ENCODE measurements at regions not wholly inside any gene's neighbourhood (a gene's known extent, or its start where the extent isn't known, plus 50 kb on each side); places are given as distances from the start of the nearest gene placed in this dataset.

DNA sequence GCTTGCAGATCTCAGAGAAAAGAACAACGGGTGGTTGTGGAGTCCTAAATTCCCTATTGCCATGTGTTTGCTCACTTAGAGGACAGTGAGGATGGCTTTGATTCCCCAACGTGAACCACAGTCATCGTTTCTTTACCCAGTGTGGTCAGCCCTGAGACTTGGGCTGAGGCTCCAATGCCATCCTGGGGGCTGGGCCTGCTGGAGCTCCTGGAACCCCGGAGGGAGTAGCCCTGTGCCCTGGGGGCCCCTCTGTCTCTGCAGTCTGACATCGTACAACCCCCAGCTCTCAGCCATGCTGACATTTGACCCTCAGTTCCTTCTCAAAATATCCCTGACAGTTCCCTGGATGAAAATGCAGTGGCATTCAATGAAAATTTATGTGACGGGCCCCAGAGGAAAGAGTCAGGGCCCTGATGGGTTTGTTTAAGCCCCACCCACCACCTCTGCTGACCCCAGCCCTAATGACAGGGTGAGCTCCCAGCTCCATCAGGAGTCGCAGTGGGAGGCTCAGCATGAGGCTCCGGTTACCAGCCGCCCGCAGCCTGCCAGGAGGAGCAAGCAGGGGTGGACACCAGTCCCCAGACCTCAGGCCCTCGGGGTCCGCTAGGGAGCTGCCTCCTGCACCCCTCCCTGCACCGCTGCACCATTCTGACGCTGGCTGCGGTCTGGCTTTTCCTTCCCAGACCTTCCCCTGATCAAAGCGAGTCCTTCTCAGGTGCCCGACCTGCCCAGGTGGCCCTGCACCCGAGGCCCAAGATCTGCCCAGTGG is 120.9 kb downstream of the TWIST2 start:
- TF ChIP-seq, protein P1, sequence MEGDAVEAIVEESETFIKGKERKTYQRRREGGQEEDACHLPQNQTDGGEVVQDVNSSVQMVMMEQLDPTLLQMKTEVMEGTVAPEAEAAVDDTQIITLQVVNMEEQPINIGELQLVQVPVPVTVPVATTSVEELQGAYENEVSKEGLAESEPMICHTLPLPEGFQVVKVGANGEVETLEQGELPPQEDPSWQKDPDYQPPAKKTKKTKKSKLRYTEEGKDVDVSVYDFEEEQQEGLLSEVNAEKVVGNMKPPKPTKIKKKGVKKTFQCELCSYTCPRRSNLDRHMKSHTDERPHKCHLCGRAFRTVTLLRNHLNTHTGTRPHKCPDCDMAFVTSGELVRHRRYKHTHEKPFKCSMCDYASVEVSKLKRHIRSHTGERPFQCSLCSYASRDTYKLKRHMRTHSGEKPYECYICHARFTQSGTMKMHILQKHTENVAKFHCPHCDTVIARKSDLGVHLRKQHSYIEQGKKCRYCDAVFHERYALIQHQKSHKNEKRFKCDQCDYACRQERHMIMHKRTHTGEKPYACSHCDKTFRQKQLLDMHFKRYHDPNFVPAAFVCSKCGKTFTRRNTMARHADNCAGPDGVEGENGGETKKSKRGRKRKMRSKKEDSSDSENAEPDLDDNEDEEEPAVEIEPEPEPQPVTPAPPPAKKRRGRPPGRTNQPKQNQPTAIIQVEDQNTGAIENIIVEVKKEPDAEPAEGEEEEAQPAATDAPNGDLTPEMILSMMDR (IDR thresholded peaks at IDR 0.05): no peak
- TF ChIP-seq ZFX (IDR thresholded peaks at IDR 0.05; ENCODE audit: borderline replicate concordance): no peak

All from 22Rv1 (cell line).